ENCODE measurements at regions not wholly inside any gene's neighbourhood (a gene's known extent, or its start where the extent isn't known, plus 50 kb on each side); places are given as distances from the start of the nearest gene placed in this dataset.
A peak's percentile ranks its signal among the peaks of the same experiment; 100 is the strongest.
"Not testable (repeated sequence)": the region's sequence is repeated elsewhere in the genome, so short reads cannot be mapped to it uniquely, and the experiment has no call there.

DNA sequence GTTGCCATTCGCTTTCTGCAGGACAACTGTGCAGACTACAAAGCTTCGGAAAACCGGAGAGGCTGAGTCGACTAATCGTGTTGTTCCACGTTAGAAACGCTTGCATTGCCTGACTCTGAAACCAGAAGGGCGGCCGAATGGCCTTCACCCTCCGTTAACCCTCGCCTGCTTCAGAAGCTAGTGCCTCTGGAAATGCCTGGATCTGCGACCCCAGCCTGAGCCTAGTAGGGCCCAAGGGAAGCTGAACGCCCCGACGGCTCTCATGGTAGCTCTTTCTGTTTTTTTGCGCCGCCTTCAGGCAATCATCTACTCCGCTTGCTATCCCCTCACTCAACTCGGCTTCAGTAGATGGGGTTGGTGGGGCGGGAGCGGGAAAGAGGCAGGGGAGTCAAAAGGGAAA, 117.3 kb downstream of the PPIAL4A start:
- DNase-seq: not testable (repeated sequence)

DNA sequence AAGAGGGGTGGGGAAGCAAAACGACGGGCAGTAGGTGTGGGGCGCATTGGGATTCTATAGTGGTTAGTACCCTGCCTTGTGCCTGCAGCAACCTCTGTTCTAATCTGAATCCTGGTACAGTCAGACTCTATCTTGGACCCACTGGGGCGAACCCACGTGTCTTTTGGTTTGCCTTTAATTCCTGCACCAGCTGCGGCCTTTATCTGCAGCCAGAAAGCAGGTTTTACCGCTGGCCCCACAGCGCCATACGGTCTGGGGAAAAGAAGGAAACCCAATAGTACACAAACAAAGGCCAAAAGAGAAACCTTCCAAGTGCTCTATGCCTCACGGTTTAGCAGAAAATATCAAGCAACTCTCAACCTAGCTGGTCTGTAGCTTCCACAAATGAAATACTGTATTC, 118.2 kb downstream of the PPIAL4A start:
- not testable (repeated sequence) for DNase-seq

GRCh38 chr1:121008512-121009215, 119.1 kb downstream of the PPIAL4A start:
- not testable (repeated sequence) for DNase-seq

DNA sequence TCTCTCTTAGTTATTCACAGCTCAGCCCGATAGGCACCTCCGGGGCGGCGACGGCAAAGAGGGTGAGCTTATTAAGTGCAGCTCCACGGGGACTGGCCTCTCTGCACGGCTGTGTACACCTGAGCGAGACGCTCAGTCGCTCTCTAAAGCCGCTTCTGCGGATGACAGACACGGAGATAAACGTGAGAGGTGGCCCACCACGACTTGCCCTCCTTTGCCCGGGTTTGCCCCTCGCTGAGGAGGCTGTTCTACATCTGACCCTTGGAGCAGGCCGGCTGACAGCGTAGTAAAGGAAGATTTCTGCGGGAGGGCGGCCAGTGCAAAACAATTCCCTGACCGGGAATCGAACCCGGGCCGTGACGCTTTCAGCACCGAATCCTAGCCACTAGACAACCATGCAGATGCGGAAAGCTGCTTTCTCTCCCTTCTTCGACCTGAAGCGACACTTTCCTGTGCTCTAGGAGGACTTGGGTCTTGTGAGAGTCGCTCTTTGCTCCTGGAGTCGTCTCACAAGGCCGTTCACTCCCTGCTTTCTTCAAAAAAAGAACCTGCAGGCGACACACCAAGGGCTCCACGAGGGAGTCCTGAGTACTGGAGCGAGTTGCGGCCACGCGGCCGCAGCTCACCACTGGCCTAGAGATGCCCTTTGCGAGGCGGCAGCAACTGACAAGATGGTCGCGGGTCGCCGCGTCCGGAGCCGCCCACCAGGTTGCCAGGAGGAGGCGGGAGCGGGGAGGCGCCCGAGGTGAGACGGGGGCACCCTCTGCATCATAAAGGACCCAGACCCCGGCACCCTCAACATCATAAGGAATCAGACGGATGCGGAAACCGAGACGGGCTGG, 119.9 kb downstream of the PPIAL4A start:
- peak; percentile 46 for DNase-seq

DNA sequence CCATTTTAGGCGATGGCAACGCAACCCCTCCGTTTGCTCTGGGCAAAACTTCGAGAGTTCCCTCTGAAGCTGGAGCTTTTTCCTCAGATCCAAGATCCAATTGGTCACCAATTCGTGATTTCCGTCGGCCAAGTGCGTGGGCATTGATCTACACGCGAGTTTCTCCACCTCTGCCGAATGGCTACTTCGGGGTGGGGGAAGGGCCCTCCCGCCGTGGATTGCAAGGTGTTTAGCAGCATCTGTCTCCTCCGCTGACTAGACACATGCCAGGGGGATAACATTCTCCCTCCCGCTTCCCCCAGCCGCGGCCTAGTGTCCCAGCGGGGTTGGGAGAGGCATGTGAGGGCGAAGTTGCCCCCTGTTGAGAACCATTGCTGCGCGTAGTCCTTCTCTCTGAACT, 120.6 kb downstream of the PPIAL4A start:
- not testable (repeated sequence) for DNase-seq

DNA sequence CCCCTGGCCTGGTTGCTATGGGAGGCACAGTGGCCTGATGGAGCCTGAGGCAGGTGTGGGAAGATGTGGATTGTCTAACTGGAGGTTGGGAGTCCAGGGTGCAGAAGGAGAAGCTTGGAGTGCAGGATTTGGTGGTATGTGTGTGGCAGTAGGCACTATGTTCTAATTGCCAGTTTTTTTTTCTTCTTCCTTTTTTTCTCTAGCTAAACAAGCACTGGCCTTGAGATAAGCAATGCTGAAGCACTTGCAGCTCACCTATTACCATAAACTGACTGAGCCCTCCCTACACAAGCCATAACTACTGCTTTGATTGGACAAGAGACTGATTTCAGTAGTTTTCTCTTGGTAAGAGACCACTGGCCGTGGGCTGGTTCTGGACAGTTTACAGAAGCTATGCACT, 123.6 kb downstream of the PPIAL4A start:
- DNase-seq: not testable (repeated sequence)

- peak; percentile 61 for DNase-seq
Measured at GRCh38 chr1:121016182-121017028, 126.8 kb downstream of the PPIAL4A start.

- DNase-seq: not testable (repeated sequence)
Measured at GRCh38 chr1:121019715-121020349, 130.3 kb downstream of the PPIAL4A start.

GRCh38 chr1:121020350-121021236, 131.0 kb downstream of the PPIAL4A start:
- DNase-seq: peak; percentile 79

GRCh38 chr1:121021716-121022115, 132.1 kb downstream of the PPIAL4A start:
- not testable (repeated sequence) for DNase-seq

GRCh38 chr1:121032878-121033494, 143.4 kb downstream of the PPIAL4A start:
- DNase-seq: not testable (repeated sequence)

DNA sequence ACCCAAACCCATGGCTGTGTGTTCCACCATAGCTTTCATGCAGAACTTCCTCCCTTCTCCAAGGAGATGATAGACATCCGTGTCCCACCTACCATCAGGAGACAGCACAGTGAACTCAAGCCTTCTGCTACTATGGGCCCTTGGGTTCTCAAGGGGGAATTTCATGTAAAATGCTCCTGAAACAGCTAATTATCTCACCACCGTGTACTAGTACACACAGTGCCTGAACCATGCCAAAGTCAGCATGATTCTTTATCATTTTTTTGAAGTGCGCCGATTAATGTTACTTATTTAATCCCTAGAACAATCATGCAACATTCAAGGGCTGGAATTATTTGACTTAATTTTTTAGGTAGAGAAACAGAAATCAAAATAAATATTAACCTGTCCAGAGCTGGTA, 147.2 kb downstream of the PPIAL4A start:
- not testable (repeated sequence) for DNase-seq

GRCh38 chr1:121040974-121041373, 143.2 kb downstream of the FAM72B start:
- not testable (repeated sequence) for DNase-seq

DNA sequence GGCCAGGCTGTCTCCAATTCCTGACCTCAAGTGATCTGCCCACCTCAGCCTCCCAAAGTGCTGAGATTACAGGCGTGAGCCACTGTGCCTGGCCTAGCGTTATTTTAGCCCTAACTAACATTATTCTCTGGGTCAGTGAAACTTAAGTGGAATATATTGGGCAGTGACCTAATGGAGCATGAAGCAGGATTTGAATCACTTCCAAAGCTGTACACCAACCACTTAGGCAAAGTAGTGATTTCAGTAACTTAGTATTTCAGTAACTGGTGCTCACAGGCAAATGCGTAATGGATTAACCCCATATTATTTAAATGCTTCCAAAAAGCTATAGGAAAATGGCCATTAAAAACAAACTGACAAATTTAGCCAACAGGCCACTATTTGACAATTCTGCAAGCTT, 142.6 kb downstream of the FAM72B start:
- not testable (repeated sequence) for DNase-seq

DNA sequence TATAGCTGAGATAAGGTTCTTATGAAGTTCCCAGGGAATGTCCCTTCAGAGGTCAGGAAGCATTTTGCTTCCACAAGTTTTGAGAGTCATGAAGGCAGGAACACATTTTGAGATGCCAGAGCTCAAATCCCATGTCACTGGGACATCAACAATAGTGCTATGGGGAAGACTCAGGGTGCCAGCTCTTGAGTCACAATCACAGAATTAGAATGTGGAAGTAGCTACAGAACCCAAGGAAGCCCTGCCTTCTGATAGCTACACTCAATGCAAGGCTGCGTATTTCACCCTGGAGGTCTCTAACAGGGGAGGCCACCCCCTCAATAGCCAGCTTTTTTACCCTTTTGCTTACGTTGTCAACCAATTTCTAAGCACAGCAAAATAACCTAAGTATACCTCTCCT, 141.3 kb downstream of the FAM72B start:
- DNase-seq: not testable (repeated sequence)

GRCh38 chr1:121048293-121048752, 135.8 kb downstream of the FAM72B start:
- not testable (repeated sequence) for DNase-seq

- DNase-seq: not testable (repeated sequence)
Measured at GRCh38 chr1:121048769-121049443, 135.2 kb downstream of the FAM72B start.

DNA sequence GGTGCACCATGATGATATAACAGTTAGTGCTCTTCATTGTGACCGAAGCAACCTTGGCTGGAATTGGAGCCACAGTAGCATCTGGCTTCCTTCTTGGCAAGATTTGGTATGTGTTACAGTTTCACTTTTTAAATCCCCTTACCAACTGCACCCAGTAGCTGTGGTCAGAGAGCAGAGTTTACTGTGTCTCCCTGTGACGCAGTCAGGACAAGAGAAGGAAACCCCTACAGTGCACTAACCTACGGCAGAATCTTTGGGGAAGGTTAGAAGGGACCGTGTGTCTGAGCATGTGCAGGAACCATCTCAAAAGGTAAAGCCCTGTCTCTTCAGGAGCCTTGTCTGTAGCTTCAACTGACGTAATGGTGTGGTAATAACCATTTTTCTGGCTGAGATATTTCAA, 134.0 kb downstream of the FAM72B start:
- DNase-seq: not testable (repeated sequence)

- not testable (repeated sequence) for DNase-seq
Measured at GRCh38 chr1:121051161-121051790, 132.9 kb downstream of the FAM72B start.

Data from right forelimb (tissue), 1 donor.